Osteocyte (in vitro differentiated cells): ENCODE measurements at regions not wholly inside any gene's neighbourhood (a gene's known extent, or its start where the extent isn't known, plus 50 kb on each side); places are given as distances from the start of the nearest gene placed in this dataset.

Source experiments
- DNase-seq: peaks from one replicate; pipeline ENCODE4 v3.0.0; 2021; ENCODE audit warnings: mixed read lengths; ENCODE audit not compliant: unreplicated experiment; ENCODE audit errors: extremely low spot score
- H3K27ac Mint-ChIP-seq: one replicate; pipeline ENCODE4 v1.8.0; 2021; ENCODE audit warnings: mild to moderate bottlenecking, mixed read lengths; ENCODE audit not compliant: unreplicated experiment
- H3K27me3 Mint-ChIP-seq: one replicate; pipeline ENCODE4 v1.8.0; 2021; ENCODE audit warnings: mixed read lengths; ENCODE audit not compliant: unreplicated experiment
- H3K36me3 Mint-ChIP-seq: one replicate; pipeline ENCODE4 v1.8.0; 2021; ENCODE audit warnings: mixed read lengths; ENCODE audit not compliant: unreplicated experiment
- H3K4me1 Mint-ChIP-seq: one replicate; pipeline ENCODE4 v1.8.0; 2021; ENCODE audit warnings: mixed read lengths; ENCODE audit not compliant: unreplicated experiment
- H3K4me3 Mint-ChIP-seq: one replicate; pipeline ENCODE4 v1.8.0; 2021; ENCODE audit warnings: mild to moderate bottlenecking, moderate library complexity, mixed read lengths; ENCODE audit not compliant: unreplicated experiment
- H3K9me3 Mint-ChIP-seq: one replicate; pipeline ENCODE4 v1.8.0; 2021; ENCODE audit warnings: mixed read lengths; ENCODE audit not compliant: unreplicated experiment
- CTCF ChIP-seq: fragments of 200-600 bp; sonication (generic); IDR thresholded peaks from 2 replicates; pipeline ENCODE4 v1.5.0; 2021; ENCODE audit warnings: antibody characterized with exemption, mild to moderate bottlenecking, moderate library complexity

DNA sequence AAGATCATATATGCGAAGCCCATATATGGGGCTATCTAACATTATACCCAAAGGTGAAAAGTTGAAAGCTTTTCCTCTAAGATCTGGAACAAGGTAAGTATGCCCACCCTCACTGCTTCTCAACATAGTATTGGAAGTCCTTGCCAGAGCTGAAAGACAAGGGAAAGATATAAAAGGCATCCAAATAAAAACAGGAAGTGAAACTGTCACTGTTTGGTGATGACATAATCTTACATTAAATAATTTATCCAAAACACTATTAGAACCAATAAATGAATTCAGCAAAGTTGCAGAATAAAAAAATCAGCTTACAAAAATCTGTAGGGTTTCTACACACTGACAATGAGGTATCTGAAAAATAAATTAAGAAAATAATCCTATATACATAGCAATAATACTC is 205.8 kb downstream of the INSIG2 start:
- no peak for TF ChIP-seq CTCF
- H3K27me3 Mint-ChIP-seq, result no peaks in the 10 kb centered on the region
- no peak overlapping the region for H3K4me3 Mint-ChIP-seq
- H3K4me1 Mint-ChIP-seq, result no peaks in the 10 kb centered on the region
- DNase-seq, result no peak
- peaks cover 4% of the 10 kb centered on the region for H3K9me3 Mint-ChIP-seq
- H3K36me3 Mint-ChIP-seq, result no peaks in the 10 kb centered on the region
- no peak overlapping the region for H3K27ac Mint-ChIP-seq

DNA sequence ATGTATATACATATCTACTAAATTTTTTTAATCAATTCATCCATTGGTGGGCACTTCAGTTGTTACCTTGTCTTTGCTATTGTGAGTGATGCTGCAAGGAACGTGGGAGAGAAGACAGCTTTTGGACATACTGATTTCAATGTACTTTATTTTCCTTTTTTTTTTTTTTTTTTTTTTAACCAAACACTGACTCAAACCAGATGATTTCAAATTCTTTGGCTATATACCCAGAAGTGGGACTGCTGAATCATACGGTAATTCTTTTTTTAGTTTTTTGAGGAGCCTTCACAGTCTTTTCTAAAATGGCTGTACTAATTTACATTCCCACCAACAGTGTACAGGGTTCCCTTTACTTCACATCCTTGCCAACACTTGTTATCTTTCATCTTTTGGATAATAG is 204.7 kb downstream of the INSIG2 start:
- Mint-ChIP-seq H3K27me3 (no peaks in the 10 kb centered on the region), H3K36me3 (no peaks in the 10 kb centered on the region), H3K27ac (no peak overlapping the region), H3K4me1 (no peaks in the 10 kb centered on the region), H3K9me3 (peaks cover 4% of the 10 kb centered on the region), H3K4me3 (no peak overlapping the region)
- DNase-seq, result no peak
- TF ChIP-seq CTCF, result no peak

DNA sequence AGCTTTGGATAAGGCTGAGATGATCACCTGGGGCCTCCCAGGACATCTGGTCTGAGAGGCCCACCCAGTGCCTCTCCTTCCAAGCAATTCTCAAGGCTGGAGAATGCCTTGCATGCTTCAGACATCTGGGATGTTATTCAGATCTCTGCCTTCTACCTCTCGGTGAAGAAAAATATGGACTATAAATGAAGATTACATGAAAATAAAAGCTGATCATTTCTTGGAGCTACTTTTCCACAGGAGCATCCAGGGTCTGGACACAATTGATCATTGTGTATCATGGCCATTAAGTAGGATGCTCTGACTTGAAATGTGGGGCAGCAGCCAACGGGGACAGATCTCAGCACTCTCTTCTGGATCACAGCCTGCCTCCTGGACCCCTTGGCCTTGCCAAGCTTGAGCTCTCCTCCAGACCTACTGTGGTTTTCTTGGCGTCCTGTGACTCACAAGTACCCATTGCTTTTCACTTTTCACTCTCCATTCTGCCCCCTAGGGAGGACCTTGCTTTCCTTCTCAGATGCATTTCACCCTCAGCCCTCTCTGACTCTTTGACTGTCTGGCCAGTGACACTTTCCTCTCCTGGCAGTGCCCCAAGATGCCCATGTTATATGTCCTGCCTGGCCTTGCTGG is 203.1 kb downstream of the INSIG2 start:
- no peaks in the 10 kb centered on the region for H3K27me3 Mint-ChIP-seq
- H3K27ac Mint-ChIP-seq, result no peak overlapping the region
- no peaks in the 10 kb centered on the region for H3K9me3 Mint-ChIP-seq
- no peak for TF ChIP-seq CTCF
- no peaks in the 10 kb centered on the region for H3K36me3 Mint-ChIP-seq
- DNase-seq, result no peak
- H3K4me3 Mint-ChIP-seq, result no peak overlapping the region
- no peaks in the 10 kb centered on the region for H3K4me1 Mint-ChIP-seq

DNA sequence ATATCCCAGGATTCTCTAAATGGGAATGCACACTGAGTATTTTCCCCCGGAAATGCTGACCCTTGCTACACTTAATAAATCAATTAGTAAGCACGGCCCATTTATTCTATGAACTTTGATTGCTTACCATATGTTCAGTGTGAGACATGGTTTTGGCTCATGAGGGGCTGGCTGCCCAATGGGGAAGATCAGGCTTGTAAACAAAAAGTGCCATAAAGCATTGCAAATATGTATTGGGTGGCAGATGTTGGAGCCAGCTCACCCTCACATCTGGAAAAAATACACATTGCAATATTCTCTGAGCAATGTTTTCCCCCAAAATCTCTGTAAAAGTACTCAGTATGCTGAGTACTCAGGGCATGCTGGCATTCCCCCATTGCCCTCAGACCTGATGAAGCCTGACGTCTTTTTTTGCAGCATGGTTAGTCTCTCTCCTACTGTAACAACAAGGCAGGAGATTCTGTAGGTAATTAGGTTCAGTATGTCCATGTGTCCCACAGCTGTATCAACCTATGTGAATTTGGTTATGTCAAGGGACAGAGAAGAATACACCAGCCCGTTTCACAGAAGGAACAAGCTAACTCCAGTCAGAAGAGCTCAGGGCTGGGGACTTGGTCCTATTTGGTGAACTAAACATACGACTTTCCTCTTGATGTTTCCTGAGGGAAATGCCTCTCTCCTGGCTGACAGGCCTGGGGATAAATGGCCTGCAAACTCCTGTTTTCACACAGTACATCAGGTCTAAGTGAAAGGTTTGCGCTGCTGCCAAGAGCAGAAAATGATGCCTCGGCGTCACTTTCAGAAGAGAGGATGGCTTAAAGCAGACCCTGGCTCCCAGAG is 202.4 kb downstream of the INSIG2 start:
- H3K36me3 Mint-ChIP-seq, result no peaks in the 10 kb centered on the region
- H3K27ac Mint-ChIP-seq, result no peak overlapping the region
- TF ChIP-seq CTCF, result no peak
- no peaks in the 10 kb centered on the region for H3K4me1 Mint-ChIP-seq
- no peak overlapping the region for H3K4me3 Mint-ChIP-seq
- H3K9me3 Mint-ChIP-seq, result no peaks in the 10 kb centered on the region
- H3K27me3 Mint-ChIP-seq, result no peaks in the 10 kb centered on the region
- DNase-seq, result no peak

DNA sequence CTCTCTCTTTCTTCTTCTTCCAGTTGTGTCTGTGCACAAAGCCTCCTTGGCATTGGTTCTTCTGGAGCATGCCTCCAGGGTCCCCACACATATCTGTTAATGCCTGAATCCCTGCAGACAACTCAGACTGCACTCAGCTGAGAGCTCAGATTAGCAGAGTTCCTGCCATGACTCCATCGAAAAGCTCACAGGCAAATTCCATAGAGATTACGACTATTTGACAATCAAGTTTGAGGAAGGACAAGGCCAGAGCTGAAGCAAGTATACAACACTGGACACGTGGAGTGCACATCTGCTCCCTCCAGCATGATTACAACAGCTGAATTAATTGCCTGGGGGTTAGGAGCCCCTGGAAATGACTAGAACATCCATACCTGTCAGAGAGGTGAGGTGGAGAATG is 190.7 kb downstream of the INSIG2 start:
- H3K4me1 Mint-ChIP-seq, result no peaks in the 10 kb centered on the region
- H3K27me3 Mint-ChIP-seq, result no peaks in the 10 kb centered on the region
- no peaks in the 10 kb centered on the region for H3K9me3 Mint-ChIP-seq
- H3K4me3 Mint-ChIP-seq, result no peak overlapping the region
- no peak overlapping the region for H3K27ac Mint-ChIP-seq
- H3K36me3 Mint-ChIP-seq, result no peaks in the 10 kb centered on the region
- no peak for TF ChIP-seq CTCF
- DNase-seq, result no peak
